ENCODE measurements at regions not wholly inside any gene's neighbourhood (a gene's known extent, or its start where the extent isn't known, plus 50 kb on each side); places are given as distances from the start of the nearest gene placed in this dataset.

DNA sequence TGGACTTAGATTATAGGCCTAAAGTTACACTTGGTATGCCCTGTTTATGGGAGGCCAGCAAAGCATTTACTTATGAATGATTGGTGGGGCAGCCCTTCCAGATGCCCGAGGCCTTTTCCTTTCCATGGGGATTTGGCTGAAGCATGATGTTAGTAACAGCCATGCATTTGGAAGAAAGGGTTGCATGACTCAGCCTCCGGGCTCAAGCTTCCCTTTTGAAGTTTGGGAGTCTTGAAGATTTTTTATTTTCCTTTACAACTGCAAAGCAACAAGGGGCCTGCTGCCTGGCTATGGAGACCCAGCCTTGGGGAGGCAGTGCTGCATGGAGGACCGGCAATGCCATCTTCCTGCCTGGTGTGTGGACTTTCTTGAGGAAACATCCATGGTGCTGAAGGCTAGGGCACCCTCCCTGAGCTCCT, 244.7 kb downstream of the ICE1 start:
- Histone ChIP-seq H3K23ac (ENCODE audit: insufficient read length) (no peak overlapping the region), H3K79me2 (ENCODE audit: control insufficient read depth in 1 of 2, insufficient read depth in 2 of 2, low read length in 2 of 2) (no peaks in the 10 kb centered on the region), H4K91ac (replicated peaks; ENCODE audit: insufficient read length, low read length) (no peak overlapping the region), H3K56ac (replicated peaks; ENCODE audit: insufficient read length, low read depth, low read length) (no peak overlapping the region), H2BK20ac (ENCODE audit: low read length) (no peak overlapping the region), H3K9me3 (ENCODE audit: insufficient read depth in 2 of 2, low read depth in 1 of 2, low read length in 1 of 2) (no peaks in the 10 kb centered on the region), H3K27me3 (replicated peaks in 1 of 4; ENCODE audit: control insufficient read depth in 3 of 4, extremely low read depth in 1 of 4, insufficient read depth in 3 of 4, low read length in 3 of 4) (no peaks in the 10 kb centered on the region), H3K14ac (ENCODE audit: insufficient read length) (no peak overlapping the region), H2BK12ac (ENCODE audit: low read depth, low read length) (no peak overlapping the region), H3K18ac (ENCODE audit: extremely low read depth, low read length) (no peak overlapping the region), H3K4me2 (ENCODE audit: insufficient read depth in 1 of 2, low read depth in 2 of 2, low read length in 2 of 2) (no peak overlapping the region), H2AFZ (ENCODE audit: low read length) (no peak overlapping the region), H4K20me1 (replicated peaks in 1 of 2; ENCODE audit: control insufficient read depth in 1 of 2, insufficient read depth in 2 of 2, low read length in 2 of 2) (no peaks in the 10 kb centered on the region), H2BK5ac (ENCODE audit: low read depth, low read length) (0 out of 2 replicates have a peak overlapping the region, but pooled peaks have one; percentile 35), H3K4me3 (ENCODE audit: extremely low read depth in 1 of 4, insufficient read depth in 2 of 4, low read depth in 3 of 4, low read length in 4 of 4) (no peak overlapping the region), H2BK15ac (ENCODE audit: low read length) (no peak overlapping the region), H3K36me3 (ENCODE audit: control insufficient read depth in 2 of 4, insufficient read depth in 4 of 4, low read length in 3 of 4) (no peaks in the 10 kb centered on the region), H3K27ac (ENCODE audit: low read depth, low read length) (no peak overlapping the region), H2AK5ac (ENCODE audit: low read depth, low read length) (0 out of 2 replicates have a peak overlapping the region, but pooled peaks have one; percentile 75), H3K4ac (replicated peaks; ENCODE audit: insufficient read length, low read depth, low read length) (no peak overlapping the region), H3K4me1 (replicated peaks in 1 of 4; ENCODE audit: control insufficient read depth in 3 of 4, insufficient read depth in 4 of 4, low read length in 3 of 4) (peaks cover 2 to 11% (median 10%) of the 10 kb centered on the region in 4 experiments; a peak in 6 of 7 replicates), H4K8ac (ENCODE audit: extremely low read depth, insufficient read depth, low read length) (no peak overlapping the region), H2BK120ac (replicated peaks; ENCODE audit: low read depth, low read length) (no peak overlapping the region), H4K5ac (ENCODE audit: insufficient read length, low read depth, low read length) (no peak overlapping the region), H3K79me1 (ENCODE audit: low read depth, low read length) (no peaks in the 10 kb centered on the region), H3K23me2 (ENCODE audit: low read depth, low read length) (no peaks in the 10 kb centered on the region), H3K9ac (replicated peaks in 1 of 4; ENCODE audit: extremely low read depth in 1 of 4, low read depth in 3 of 4, low read length in 3 of 4) (no peak overlapping the region)
- 90% methylated on average over 3 of the region's 3 CpGs; no CpG with 5 or more reads in 1 of the 2 experiments for WGBS, 2 experiments (ENCODE audit: extremely low coverage in 1 of 2, insufficient coverage in 1 of 2, insufficient read length in 1 of 2, insufficient replicate concordance in 2 of 2, low coverage in 1 of 2, low lambda C conversion rate in 2 of 2, missing lambda C conversion rate in 1 of 2)
- CTCF ChIA-PET (ENCODE audit: partially characterized antibody), result no interaction called here
- POLR2A ChIA-PET (ENCODE audit: partially characterized antibody), result no interaction called here
- DNase-seq (ENCODE audit: low read depth in 1 of 2, low spot score in 2 of 2) (no peak), FAIRE-seq (no peak)
- TF ChIP-seq CHD7 (IDR thresholded peaks at IDR 0.05; ENCODE audit: insufficient replicate concordance, low read length), result no peak

Measured in H1 (cell line).